ENCODE measurements at regions not wholly inside any gene's neighbourhood (a gene's known extent, or its start where the extent isn't known, plus 50 kb on each side); places are given as distances from the start of the nearest gene placed in this dataset.
"Not testable (repeated sequence)": the region's sequence is repeated elsewhere in the genome, so short reads cannot be mapped to it uniquely, and the experiment has no call there.

DNA sequence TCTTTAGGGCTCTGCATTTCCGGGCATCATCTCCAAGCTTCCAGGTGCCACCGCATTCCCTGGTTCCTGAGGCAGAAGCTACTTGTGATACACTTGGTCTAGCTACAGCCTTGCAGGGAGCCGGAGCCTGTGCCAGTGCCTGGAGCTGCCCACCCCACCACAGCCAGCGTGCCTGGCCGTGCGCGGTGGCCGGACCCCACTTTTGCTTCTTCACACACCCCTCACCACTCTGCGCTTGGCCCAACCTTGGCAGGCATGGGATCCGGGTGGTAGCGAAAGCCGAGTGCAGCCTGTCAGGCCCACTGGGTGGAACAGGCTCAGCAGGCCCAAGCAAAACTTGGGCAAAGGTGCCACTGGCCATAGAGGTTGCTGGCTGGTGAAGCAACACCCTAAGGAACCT lies 823.7 kb downstream of the GLUD2 start:
- DNase-seq, result no peak

DNA sequence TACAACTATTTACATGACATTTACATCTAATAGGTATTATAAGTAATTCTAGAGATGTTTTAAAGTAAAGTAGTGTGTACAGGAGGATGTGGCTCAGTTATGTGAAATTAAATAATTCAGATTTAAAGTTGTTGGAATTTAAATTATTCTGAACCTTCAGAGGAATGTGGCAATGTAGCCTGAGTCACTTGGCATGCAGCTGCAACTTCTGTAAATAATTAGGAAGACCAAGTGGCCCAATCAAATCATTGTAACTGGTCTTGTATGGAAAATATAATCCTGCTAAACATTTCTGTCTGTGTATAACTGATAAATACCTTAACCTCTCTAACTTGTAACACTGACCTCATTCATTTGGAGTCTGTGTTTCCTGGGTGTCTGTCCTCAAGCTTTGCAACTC lies 828.9 kb downstream of the GLUD2 start:
- DNase-seq, result no peak

DNA sequence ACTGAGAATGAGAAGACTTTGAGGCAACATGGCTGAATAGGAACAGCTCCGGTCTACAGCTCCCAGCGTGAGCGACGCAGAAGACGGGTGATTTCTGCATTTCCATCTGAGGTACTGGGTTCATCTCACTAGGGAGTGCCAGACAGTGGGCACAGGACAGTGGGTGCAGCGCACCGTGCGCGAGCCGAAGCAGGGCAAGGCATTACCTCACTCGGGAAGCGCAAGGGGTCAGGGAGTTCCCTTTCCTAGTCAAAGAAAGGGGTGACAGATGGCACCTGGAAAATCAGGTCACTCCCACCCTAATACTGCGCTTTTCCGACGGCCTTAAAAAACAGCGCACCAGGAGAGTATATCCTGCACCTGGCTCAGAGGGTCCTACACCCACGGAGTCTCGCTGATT lies 829.9 kb downstream of the GLUD2 start:
- DNase-seq, result not testable (repeated sequence)

DNA sequence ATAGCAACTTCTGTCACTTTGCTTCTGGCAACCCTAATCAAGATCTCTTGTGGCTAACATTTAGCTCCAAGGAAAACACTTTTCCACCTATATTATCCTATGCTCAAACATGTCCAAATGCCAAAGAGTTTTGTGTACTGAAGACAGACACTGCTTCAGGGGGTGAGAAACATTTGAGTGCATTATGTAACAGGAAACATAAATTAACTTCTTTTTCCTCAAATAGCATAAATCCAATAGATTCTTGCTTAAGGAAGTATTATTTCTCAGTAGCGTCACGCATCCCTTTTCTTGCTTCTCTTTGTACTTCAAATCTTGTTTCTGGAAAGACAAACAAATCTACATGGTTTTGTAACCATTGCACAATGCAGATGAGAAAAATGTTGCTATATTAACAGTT lies 839.1 kb downstream of the GLUD2 start:
- no peak for DNase-seq

DNA sequence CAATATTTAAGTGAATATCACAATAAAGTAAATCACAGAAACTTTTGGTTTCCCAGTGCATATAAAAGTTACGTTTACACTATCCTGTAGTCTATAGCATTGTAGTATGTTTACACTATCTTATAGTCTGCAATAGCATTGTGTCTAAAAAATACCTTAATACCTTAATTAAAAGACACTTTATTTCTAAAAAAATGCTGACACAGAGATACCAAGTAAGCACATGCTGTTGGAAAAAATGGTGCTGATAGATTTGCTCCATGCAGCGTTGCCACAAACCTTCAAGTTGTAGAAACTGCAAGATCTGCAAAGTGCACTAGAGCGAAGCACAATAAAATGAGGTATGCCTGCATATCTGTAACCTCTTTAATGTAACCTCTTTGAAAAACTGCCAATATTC lies 847.3 kb downstream of the GLUD2 start:
- no peak for DNase-seq

DNA sequence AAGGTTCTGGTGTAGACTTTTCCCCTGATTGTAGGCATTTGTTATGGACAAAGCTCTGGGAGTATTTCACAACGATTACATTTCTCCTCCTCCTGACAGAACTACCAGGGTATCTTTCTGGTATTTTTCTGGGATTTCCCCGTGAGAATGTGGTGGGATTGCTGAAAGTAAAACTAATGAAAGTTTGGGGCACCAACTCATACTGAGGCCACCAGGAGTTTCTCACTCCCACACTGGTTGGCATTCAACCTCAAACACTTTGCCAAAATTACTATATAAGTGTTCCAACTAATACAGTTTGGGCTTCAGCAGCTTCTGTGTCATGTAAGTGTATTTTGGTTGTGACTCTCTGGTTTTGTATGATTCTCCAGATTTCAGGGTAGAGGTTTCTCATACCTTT lies 855.1 kb downstream of the GLUD2 start:
- DNase-seq, result no peak

DNA sequence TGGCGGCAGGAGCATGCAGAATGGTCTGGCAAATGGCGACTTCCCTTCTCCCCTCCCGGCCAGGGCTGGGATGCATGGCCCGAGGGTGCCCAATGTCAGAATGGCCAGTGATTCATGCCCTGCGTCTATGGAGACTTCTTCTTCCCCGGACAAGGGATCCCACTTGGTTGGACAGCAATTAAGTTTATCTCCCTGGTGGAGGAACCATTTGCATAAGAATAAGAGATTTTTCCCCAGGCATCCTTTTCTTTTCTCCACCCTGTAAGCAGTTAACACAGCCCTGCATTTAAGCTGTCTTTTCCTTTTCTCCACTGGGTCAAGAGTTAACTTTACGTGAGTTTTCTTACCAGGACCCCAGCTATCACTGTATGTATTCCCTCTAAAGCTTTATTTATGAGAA lies 856.6 kb downstream of the GLUD2 start:
- no peak for DNase-seq

DNA sequence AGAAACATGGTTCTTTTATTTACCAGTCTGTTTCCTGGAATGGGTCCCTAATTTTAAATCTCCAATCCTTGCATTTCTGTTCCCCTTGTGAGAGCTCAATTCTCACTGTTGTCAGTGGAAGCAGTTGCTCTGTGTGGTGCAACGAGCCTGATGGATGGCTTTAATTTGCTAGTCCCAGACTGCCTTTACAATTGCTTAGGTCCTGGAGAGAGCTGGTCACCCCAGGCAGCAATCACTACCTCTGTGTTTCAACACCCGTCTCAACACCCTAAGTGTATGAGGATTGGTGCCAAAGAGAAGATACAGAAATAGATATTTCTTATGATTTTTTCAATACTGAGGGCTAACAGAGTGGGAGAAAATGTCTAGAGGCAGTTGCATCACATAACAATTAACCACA lies 873.8 kb downstream of the GLUD2 start:
- no peak for DNase-seq

DNA sequence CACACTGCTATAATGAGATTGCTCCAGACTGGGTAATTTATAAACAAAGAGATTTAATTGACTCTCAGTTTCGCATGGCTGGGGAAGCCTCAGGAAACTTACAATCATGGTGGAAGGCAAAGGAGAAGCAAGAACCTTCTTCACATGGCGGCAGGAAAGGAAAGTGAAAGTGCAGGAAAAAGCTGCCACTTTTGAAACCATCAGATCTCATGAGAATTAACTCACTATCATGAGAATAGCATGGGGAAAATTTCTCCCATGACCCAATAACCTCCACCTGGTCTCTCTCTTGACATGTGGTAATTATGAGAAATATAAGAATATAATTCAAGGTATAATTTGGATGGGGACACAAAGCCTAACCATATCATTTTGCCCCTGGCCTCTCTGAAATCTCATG lies 884.2 kb downstream of the GLUD2 start:
- no peak for DNase-seq

DNA sequence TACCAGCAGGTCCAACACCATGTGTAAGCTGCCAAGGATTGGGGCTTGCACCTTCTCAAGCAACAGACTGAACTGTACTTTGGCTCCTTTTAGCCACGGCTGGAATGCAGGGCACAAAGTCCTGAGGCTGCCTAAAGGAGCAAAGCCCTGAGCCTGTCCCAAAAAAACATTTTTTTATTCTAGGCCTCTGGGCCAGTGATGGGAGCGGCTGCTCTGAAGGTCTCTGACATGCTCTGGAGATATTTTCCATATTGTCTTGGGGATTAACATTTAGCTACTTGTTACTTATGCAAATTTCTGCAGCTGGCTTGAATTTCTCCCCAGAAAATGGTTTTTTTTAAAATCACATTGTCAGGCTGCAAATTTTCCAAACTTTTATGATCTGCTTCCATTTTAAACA lies 885.3 kb downstream of the GLUD2 start:
- no peak for DNase-seq

DNA sequence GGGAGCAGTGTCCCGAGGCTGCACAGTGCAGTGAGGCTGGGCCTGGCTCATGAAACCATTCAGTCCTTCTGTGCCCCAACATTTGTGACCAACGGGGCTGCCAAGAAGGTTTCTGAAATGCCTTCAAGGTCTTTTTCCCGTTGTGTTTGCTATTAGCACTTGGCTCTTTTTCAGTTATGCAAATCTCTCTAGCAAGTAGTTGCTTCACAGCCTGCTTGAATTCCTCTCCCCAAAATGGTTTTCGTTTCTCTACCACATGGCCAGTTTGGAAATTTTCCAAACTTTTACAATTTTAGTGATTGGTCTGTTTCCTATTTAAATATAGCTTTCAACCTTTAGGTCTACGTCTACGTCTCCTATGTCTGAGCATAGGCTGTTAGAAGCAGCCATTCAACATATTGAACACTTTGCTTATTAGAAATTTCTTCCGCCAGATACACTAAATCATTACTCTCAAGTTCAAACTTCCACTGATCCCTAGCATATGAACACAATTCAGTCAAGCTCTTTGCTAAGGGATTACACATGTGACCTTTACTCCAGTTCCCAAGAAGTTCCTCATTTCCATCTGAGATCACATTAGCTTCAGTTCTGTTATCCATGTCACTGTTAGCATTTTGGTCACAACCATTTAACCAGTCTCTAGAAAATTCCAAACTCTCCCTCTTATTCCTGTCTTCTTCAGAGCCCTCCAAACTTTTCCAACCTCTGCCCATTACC lies 901.8 kb downstream of the GLUD2 start:
- DNase-seq, result no peak

DNA sequence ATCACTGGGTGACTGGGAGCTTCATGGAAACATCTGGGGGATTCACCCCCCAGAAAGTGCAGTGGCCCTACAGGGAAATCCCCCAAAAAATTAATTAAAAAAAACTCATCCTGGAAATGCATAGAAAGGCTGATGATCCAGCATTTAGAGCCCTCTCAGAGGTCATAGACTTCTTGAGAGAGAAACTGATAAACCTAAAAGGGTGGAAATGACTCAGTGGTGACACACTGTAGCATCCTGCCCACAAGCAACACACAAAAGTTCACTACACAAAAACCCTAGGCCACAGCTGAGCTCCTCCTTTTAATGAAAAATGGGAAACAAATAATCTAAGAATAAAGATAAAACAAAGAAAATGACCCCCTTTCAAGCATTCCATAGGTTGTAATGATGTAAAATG lies 911.5 kb downstream of the GLUD2 start:
- DNase-seq, result no peak

DNA sequence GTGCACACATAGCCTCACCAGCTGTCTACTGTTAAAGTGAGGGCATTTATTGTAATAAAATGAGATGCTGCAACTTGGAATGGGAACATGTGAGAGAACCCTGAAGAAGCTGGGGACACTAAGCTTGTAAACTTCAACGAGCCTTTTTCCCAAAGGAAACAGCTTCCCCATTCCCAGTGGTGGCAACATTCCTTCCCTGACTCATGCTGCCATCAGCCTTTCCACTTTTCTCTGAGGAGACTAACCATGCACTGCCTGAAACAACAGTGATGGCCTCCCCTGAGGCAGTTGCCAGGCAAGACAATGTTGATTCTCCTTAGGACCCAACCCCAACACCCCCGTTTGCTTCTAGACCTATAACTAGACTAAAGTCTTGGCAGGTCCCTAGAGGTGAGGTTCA lies 928.3 kb downstream of the GLUD2 start:
- no peak for DNase-seq

DNA sequence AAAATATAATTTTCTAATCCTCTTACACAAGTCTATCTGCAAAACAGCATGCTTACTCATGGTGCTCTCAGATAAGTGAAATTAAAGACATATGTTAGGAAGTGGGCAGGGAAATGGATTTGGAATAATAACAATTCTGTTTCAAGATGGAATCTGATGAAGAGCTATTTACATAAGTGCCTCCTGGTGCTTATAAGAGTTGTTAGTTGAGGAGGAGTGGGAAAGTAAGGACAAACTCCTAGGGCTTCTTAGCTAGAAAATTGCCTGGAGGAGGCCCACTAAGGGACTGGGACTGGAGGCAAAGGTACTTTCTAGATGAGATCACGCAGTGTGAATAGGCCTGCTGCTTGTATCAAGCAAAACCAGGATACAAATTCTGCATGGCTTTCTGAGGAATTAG lies 939.8 kb downstream of the GLUD2 start:
- DNase-seq, result no peak

DNA sequence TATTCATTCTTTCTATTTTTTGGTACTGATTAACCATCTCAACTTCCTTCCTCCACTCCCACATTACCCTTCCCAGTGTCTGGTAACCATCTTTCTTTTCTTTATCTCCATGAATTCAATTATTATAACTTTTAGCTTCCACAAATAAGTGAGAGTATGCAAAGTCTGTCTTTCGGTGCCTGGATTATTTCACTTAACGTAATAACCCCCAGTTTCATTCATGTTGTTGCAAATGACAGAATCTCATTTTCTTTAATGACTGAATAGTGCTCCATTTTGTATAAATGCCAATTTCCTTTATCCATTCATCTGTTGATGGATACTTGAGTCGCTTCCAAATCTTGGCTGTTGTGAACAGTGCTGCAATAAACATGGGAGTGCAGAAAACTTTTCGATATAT lies 940.4 kb downstream of the GLUD2 start:
- no peak for DNase-seq

DNA sequence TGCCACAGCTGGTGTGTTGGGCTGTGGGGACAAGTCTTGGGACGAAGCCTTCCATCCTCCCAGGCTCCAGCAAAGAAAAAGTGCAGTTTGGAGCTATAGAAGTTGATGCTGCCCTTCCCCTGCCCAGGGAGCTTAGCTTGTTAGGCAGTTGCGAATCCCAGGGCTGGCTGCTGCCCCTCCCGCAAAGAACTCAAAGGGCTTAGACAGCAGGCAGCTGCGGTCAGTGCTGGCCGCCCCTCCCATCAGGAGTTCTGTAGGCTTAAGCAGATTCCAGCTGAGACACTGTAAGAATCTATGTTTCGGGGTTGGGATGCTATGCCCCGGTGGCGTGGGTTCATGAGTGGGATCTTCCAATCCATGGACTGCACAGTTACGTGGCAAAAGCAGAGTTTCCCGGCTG lies 956.7 kb downstream of the GLUD2 start:
- no peak for DNase-seq

DNA sequence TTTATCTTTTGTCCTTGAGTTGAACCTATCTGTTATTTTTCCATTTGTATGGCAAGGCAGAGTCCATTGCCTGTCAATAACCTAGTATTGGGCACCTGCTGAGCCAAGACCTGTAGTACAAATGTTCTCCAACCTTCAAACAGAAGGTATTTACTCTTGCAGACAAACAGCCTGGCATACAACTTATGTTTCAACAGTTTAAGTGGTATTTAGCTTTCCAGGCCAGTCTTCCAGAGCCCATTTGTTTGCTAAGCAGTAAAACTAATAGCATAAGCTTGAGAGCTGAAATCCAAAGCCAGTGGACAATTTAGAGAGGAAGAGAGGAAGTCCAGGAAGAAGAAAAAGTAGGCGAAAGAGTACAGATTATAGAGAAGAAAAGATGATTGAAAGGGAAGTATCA lies 979.3 kb downstream of the GLUD2 start:
- no peak for DNase-seq

DNA sequence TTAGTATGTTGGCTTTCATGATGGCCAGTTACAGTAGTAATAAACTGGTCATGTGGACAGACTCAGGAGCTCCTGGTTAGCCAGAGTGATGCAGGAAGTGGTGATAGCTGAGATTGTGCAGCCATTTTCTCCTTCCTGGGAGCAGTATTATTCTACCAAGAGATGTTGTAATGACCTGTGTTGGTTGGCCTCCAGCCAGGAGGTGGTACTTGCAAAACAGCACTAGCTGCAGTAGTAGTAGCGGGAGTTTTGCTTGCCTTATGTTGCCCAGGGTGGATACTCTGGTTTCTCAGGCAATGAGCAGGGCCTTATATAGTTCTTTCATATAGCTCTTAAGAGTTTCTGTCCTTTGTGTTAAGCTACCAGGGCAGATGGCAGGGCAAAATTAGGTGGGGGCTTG lies 998.8 kb downstream of the GLUD2 start:
- no peak for DNase-seq

DNA sequence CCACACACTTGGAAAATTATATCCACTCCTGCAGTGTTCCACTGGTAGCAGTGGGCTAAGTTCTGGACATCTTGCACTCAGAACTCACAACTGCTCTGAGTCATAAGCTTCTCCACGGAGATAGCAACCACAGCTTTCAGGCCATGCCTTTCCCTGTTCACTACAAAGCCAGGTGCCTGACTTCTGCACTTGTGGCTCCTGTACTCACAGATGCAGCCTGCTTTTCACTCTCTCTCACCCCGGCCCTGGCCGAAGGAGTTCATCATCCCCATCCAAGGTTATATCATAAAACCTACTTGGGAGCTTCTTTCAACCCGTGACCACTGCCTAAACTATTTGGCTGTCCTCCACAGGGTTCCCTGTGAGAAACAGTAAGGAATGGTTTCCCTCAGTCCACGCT lies 999.4 kb downstream of the GLUD2 start:
- DNase-seq, result no peak

DNA sequence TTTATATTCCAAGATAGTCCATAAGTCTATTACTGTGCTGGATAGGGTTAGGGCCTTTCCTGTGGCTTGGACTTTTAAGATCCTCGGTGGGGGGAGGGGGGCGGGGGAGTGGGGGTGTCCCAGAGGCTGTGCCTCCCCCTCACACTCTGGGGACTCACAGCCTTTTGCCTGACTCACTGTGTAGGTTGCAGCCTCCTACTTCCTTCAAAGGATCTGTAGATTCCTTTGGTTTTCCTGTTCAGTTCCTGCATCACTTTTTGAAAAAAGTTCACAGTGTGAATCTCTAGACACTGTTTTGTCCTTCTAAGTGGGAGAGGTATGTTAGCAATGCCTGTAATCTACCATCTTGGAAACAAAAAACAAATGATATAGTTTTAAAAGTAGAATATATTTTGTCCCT lies 999.9 kb downstream of the GLUD2 start:
- DNase-seq, result no peak

DNA sequence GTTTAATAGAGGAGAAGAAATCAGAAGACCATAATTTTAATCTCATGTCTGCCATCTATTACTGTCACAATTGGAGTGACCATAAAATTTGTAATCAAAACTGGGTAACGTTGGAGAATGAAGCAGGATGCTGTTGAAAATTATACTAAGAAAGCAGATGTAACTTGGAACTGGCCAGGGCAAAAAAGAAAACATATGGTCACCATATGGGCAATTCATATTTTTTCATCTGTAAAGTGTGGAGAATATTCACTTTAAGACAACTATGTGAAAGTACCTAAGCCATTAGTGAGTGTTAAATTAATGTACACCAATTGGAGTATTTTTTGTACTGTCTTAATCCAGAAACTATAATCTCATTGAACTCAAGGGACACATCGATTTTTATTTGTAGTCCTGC lies 1008.0 kb downstream of the GLUD2 start:
- no peak for DNase-seq

DNA sequence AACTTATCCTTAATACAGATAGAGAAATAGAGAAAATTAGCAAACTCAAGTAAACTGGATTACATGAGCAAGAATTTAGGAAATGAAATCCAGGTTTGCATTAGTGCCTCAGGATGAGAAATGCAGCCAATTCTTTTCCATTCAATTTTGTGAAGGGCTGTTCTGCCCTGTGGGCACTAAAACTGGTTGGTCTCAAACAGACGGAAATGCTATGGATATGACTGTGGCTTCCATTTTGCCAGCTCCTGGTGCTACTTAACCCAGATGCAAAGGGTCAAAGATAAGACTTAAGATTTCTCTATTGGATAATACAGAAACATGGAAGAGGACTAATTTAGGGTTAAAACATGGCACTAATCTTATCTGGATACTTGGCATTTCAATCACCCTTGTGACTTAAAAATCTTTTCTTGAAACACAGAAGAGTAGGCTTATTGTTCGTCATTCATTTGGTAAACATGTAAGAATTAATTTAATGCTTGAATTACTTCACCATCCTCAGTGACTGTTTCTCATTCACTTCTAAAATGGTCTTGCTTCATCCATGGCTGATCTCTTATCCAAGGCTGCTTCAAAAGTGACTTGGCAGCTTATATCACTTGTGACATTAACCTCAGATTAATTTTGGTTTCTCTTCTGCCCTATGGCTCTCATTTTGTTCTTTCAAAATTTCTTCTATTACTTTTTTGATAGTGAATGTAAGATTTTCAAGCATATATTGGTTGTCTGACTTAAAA lies 1008.7 kb downstream of the GLUD2 start:
- DNase-seq, result no peak

DNA sequence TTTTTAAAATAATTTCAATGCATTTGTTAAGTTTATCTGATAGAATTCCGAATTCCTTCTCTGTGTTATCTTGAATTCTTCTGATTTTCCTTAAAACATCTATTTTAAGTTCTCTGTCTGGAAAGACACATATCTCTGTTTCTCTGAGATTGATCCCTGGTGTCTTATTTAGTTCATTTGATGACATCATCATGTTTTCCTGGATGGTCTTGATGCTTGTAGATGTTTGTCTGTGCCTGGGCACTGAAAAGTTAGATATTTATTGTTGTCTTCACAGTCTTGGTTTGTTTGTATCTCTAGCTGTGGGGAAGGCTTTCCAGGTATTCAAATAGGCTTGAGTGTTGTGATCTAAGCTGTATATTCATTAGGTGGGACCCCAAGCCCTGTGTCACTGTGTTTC lies 1028.8 kb downstream of the GLUD2 start:
- DNase-seq, result no peak

DNA sequence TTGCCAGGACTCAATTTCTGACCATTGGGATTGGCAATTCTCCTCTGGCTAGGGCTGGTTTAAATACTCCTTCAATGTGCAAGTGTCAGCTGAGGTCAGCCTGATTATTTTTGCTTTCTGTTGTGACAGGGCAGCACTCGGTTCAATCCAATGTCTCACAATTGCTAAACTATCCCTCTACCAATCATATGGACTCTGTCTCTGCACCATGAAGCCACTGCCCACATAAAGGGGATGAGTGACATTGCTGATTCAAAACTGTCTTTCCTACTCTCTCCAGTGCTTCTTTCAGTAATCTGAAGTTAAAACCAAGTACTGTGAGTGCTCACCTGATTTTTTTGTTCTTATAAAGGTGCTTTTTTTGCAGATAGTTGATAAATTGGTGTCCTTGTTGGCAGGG lies 1030.7 kb downstream of the GLUD2 start:
- DNase-seq, result no peak

DNA sequence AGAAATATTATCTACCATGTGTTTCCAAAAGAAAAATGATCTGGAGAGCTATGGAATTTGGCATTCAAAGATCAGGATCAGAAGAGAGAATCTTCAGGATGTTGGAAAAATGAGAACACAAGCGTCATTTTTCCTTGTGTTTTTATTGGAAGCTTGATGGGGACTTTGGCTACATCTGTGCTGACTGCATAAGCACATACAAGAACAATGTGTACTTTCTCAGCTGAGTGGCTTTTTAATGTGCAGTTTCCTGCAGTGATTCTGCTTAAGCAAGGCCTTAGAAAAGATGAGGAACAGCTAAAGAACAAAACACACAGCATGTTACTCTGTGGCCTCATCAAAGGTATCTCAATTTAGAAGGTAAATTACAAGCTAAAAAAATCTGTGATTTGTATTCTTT lies 1039.9 kb downstream of the GLUD2 start:
- no peak for DNase-seq

Measured in activated T-cell treated with anti-CD3 and anti-CD28 coated beads, Interleukin-2, amount 50 U/mL, for 48 hours (primary cell).